K562 (cell line): ENCODE measurements at regions not wholly inside any gene's neighbourhood (a gene's known extent, or its start where the extent isn't known, plus 50 kb on each side); places are given as distances from the start of the nearest gene placed in this dataset.
A peak's percentile ranks its signal among the peaks of the same experiment; 100 is the strongest.

ENCODE experiments used
- ARID1B ChIP-seq: fragments of 450-650 bp; IDR thresholded peaks from 2 replicates; pipeline ENCODE4 v1.6.1; 2016; ENCODE audit warnings: antibody characterized with exemption, mild to moderate bottlenecking, inconsistent platforms
- ATF7 ChIP-seq: fragments of 450-650 bp; IDR thresholded peaks from 2 replicates; pipeline ENCODE4 v1.7.1; 2014; ENCODE audit warnings: mild to moderate bottlenecking, moderate library complexity
- HNRNPUL1 ChIP-seq: fragments of 200-400 bp; formaldehyde crosslinking; IDR thresholded peaks from 2 replicates; pipeline ENCODE4 v1.6.1; 2017; ENCODE audit warnings: low read length
- MED1 ChIP-seq: sonication (generic); formaldehyde crosslinking; IDR thresholded peaks from 2 replicates; pipeline ENCODE4 v1.8.1; 2023; ENCODE audit warnings: missing genetic modification reagents, borderline replicate concordance
- THRA ChIP-seq: fragments of 450-650 bp; IDR thresholded peaks from 2 replicates; pipeline ENCODE4 v1.6.1; 2017; ENCODE audit warnings: mild to moderate bottlenecking, moderate library complexity
- TOE1 ChIP-seq, 2 experiments: fragments of 450-650 bp in 1 of 2; sonication (generic) in 1 of 2; formaldehyde crosslinking in 1 of 2; IDR thresholded peaks; 2 replicates each; pipeline versions ENCODE4 v1.7.1 to v1.8.0; 2016 to 2022; ENCODE audit warnings: borderline replicate concordance in 2 of 2, mild to moderate bottlenecking in 2 of 2, antibody characterized with exemption in 1 of 2, inconsistent platforms in 1 of 2, low read depth in 1 of 2, missing genetic modification reagents in 1 of 2, moderate library complexity in 1 of 2
- ZNF134 ChIP-seq: fragments of 250-450 bp; sonication (Bioruptor Pico); conservative IDR thresholded peaks from 2 replicates; pipeline ENCODE4 v1.4.0; 2020
- ZNF253 ChIP-seq: fragments of 250-450 bp; sonication (Bioruptor Pico); conservative IDR thresholded peaks from 2 replicates; pipeline ENCODE4 v1.6.1; 2021; ENCODE audit warnings: mild to moderate bottlenecking
- TF ChIP-seq, protein P1 (sequence below): sonication (generic); formaldehyde crosslinking; IDR thresholded peaks from 2 replicates; pipeline ENCODE4 v1.9.0; 2022; ENCODE audit warnings: mild to moderate bottlenecking, missing genetic modification reagents

DNA sequence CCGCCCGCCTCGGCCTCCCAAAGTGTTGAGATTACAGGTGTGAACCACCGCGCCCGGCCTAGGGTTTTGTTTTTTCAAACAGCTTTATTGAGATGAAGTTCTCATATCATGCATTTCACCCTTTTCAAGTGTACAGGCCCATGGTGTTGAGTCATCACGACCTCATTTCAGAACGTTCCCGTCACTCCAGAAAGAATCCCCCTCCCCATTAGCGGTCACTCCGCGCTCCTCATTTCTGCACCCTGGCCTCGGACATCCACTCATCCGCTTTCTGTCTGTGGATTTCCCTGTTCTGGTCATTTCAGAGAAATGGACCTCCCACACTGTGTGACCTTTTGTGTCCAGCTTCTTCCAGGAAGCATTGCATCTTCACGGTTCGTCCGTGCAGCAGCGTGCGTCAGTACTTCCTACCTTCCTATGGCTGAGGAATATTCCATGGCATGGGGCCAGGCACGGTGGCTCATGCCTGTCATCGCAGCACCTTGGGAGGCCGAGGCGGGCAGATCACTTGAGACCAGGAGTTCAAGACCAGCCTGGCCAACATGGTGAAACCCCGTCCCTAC is 135.2 kb upstream of the GSE1 start (continued):
- TF ChIP-seq, protein P1, sequence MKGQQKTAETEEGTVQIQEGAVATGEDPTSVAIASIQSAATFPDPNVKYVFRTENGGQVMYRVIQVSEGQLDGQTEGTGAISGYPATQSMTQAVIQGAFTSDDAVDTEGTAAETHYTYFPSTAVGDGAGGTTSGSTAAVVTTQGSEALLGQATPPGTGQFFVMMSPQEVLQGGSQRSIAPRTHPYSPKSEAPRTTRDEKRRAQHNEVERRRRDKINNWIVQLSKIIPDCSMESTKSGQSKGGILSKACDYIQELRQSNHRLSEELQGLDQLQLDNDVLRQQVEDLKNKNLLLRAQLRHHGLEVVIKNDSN: no peak
- TF ChIP-seq ZNF253 (CRISPR knock-in tag): no peak
- TF ChIP-seq MED1 (CRISPR knock-in tag): no peak
- peak; percentile 30; the same call in 1 of the 2 replicates for TF ChIP-seq ATF7
- TF ChIP-seq THRA: no peak
- no peak for TF ChIP-seq TOE1 (IDR thresholded peaks at IDR 0.05; ENCODE audit: borderline replicate concordance)
- no peak for TF ChIP-seq TOE1 (CRISPR knock-in tag; IDR thresholded peaks at IDR 0.05; ENCODE audit: borderline replicate concordance, low read depth)
- no peak for TF ChIP-seq HNRNPUL1
- TF ChIP-seq ARID1B: peak; percentile 22; the same call in 1 of the 2 replicates
- no peak for TF ChIP-seq ZNF134 (CRISPR knock-in tag)
